ENCODE measurements at regions not wholly inside any gene's neighbourhood (a gene's known extent, or its start where the extent isn't known, plus 50 kb on each side); places are given as distances from the start of the nearest gene placed in this dataset.

DNA sequence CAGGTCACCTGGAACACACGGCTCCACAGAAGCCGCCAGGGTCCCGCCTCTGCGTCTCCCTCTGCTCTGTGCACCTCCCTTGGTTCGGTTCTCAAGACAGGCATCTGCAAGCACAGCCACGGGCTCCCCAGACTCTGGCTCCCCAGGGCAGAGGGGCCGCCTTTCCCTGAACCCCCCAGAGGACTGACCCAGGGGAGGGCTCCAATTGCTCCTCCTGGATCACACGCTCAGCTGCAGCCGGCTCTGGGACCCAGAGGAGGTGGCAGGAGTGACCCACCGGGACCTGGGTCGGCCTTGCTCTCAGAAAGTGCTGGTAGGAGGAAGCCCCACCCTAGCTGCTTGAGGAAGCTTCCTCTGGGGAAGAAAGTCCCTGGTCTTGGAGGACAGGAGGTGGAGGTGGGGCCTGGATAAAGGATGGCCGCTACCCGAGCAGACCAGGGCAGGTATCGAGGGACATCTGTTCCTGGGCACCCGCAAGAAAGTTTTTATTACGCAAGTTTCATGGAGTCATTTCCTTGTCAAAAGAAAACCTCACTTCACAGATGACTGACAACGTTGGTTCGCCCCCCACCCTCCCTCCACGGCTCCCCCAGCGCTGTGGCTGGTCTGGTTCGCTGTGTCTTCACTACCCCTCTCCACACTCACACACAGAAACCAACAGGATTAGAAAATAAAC, 103.9 kb upstream of the AFDN start:
- TF ChIP-seq EZH2 (IDR thresholded peaks at IDR 0.05) (no peak), POLR2AphosphoS5 (IDR thresholded peaks at IDR 0.05; ENCODE audit: borderline replicate concordance, low read depth, low read length) (no peak), FOXP2 (optimal IDR thresholded peaks at IDR 0.05; ENCODE audit: control extremely low read depth, extremely low read length, insufficient read depth) (no peak)
